ENCODE measurements at regions not wholly inside any gene's neighbourhood (a gene's known extent, or its start where the extent isn't known, plus 50 kb on each side); places are given as distances from the start of the nearest gene placed in this dataset.

GRCh38 chr4:58646126-58646525 is 1535.9 kb upstream of the IGFBP7 start:
- POLR2A ChIA-PET = no interaction called here
- intact Hi-C loops (cut with micrococcal nuclease; ENCODE audit: unreplicated experiment) = no loop called here
- Histone ChIP-seq H3K4me3 (ENCODE audit: low read depth in 2 of 2, low read length in 2 of 2) (no peak overlapping the region), H3K36me3 (ENCODE audit: control insufficient read depth, insufficient read depth, low read length) (no peaks in the 10 kb centered on the region), H3K27ac (ENCODE audit: low read length) (no peak overlapping the region), H3K9me3 (ENCODE audit: control insufficient read depth, insufficient read depth, low read depth, low read length) (no peaks in the 10 kb centered on the region), H3K4me1 (ENCODE audit: control insufficient read depth, insufficient read depth, low read length) (no peaks in the 10 kb centered on the region), H3K27me3 (ENCODE audit: control insufficient read depth, insufficient read depth, low read length) (no peaks in the 10 kb centered on the region)
- TF ChIP-seq POLR2AphosphoS5 (IDR thresholded peaks at IDR 0.05; ENCODE audit: low read depth, low read length) (no peak), CTCF (IDR thresholded peaks at IDR 0.05) (no peak), REST (IDR thresholded peaks at IDR 0.05; ENCODE audit: insufficient read depth in 1 of 2, low read depth in 2 of 2, low read length in 1 of 2) (no peak), TCF7L2 (IDR thresholded peaks at IDR 0.05; ENCODE audit: low read depth, low read length) (no peak), SIN3A (IDR thresholded peaks at IDR 0.05; ENCODE audit: borderline replicate concordance, insufficient read depth, low read depth, low read length) (no peak)
- BruUV-seq (replicated peaks) = no TSS peak
- CTCF ChIA-PET = no interaction called here
- DNase-seq (ENCODE audit: low read depth, low spot score) (no peak), ATAC-seq (no peak)
- in situ Hi-C loops (cut with HindIII; ENCODE audit: low pct_unique_long_range_greater_than_20kb, low sequenced_read_pairs) = no loop called here

GRCh38 chr4:58644549-58644948 is 1534.4 kb upstream of the IGFBP7 start:
- ATAC-seq (no peak), DNase-seq (ENCODE audit: low read depth, low spot score) (no peak)
- no TSS peak for BruUV-seq (replicated peaks)
- Histone ChIP-seq H3K4me1 (ENCODE audit: control insufficient read depth, insufficient read depth, low read length) (no peaks in the 10 kb centered on the region), H3K27ac (ENCODE audit: low read length) (no peak overlapping the region), H3K9me3 (ENCODE audit: control insufficient read depth, insufficient read depth, low read depth, low read length) (no peaks in the 10 kb centered on the region), H3K27me3 (ENCODE audit: control insufficient read depth, insufficient read depth, low read length) (no peaks in the 10 kb centered on the region), H3K36me3 (ENCODE audit: control insufficient read depth, insufficient read depth, low read length) (no peaks in the 10 kb centered on the region), H3K4me3 (ENCODE audit: low read depth in 2 of 2, low read length in 2 of 2) (no peak overlapping the region)
- in situ Hi-C loops (cut with HindIII; ENCODE audit: low pct_unique_long_range_greater_than_20kb, low sequenced_read_pairs) = no loop called here
- TF ChIP-seq SIN3A (IDR thresholded peaks at IDR 0.05; ENCODE audit: borderline replicate concordance, insufficient read depth, low read depth, low read length) (no peak), TCF7L2 (IDR thresholded peaks at IDR 0.05; ENCODE audit: low read depth, low read length) (no peak), POLR2AphosphoS5 (IDR thresholded peaks at IDR 0.05; ENCODE audit: low read depth, low read length) (no peak), REST (IDR thresholded peaks at IDR 0.05; ENCODE audit: insufficient read depth in 1 of 2, low read depth in 2 of 2, low read length in 1 of 2) (no peak), CTCF (IDR thresholded peaks at IDR 0.05) (no peak)
- ChIA-PET POLR2A (no interaction called here), CTCF (no interaction called here)
- intact Hi-C loops (cut with micrococcal nuclease; ENCODE audit: unreplicated experiment) = no loop called here
